Activated naive CD4-positive, alpha-beta T cell treated with anti-CD3 and anti-CD28 coated beads for 36 hours (primary cell): ENCODE measurements at regions not wholly inside any gene's neighbourhood (a gene's known extent, or its start where the extent isn't known, plus 50 kb on each side); places are given as distances from the start of the nearest gene placed in this dataset.
A peak's percentile ranks its signal among the peaks of the same experiment; 100 is the strongest.

Experiments
- CTCF ChIA-PET: fragments of 350-600 bp; sonication (Branson Sonifier 250); formaldehyde crosslinking; loops from one replicate; lab custom pipeline; 2021; ENCODE audit warnings: antibody characterized with exemption; lab: Charles Lee
- DNase-seq: peaks from one replicate; pipeline ENCODE4 v3.0.0-alpha.2; 2020
- H3K27ac Mint-ChIP-seq: one replicate; pipeline ENCODE4 v1.8.0; 2021; ENCODE audit warnings: mild to moderate bottlenecking, mixed read lengths
- H3K27me3 Mint-ChIP-seq: one replicate; pipeline ENCODE4 v1.8.0; 2021; ENCODE audit warnings: low read depth, mixed read lengths
- H3K36me3 Mint-ChIP-seq: one replicate; pipeline ENCODE4 v1.8.0; 2021; ENCODE audit warnings: low read depth, mixed read lengths
- H3K4me1 Mint-ChIP-seq: one replicate; pipeline ENCODE4 v1.8.0; 2021; ENCODE audit warnings: low read depth, mixed read lengths
- H3K4me3 Mint-ChIP-seq: one replicate; pipeline ENCODE4 v1.8.0; 2021; ENCODE audit warnings: mild to moderate bottlenecking, moderate library complexity, mixed read lengths
- H3K9me3 Mint-ChIP-seq: one replicate; pipeline ENCODE4 v1.8.0; 2021; ENCODE audit warnings: mixed read lengths
- intact Hi-C: fragments of 100-400 bp; cut with micrococcal nuclease; formaldehyde crosslinking; loops from one replicate; pipeline ENCODE4 v1.15.1; 2023

DNA sequence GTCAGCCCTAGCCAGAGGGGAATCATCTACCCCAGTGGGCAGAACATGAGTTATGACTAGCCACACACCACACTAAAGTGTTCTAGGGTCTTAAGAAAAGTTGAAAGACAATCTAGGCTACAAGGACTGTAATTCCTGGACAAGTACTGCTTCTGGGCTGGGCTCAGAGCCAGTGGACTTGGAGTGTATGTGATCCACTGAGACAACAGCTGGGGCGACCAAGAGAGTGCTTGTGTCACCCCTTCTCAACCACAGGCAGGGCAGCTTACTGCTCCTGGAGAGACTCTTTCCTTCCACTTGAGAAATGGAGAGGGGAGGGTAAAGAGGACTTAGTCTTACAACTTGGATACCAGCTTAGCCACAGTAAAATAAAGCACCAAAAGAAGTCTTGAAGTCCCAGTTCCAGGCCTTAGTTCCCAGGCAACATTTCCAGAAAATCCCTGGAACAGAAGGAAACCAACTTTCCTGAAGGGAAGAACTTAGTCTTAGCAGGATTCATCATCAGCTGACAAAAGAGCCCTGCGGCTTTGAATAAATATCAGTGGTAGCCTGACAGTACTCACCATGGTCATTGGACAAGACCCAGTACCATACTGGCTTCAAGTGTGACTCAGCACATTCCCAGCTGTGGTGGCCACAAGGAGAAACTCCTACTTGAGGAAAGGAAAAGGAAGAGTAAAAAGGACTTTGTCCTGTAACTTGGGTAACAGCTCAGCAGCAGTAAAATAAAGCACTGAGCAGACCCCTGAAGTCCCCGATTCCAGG, 355.1 kb upstream of the ADGRB3 start:
- Mint-ChIP-seq H3K4me3 (no peak overlapping the region), H3K36me3 (no peaks in the 10 kb centered on the region), H3K9me3 (peaks cover 6% of the 10 kb centered on the region), H3K4me1 (no peaks in the 10 kb centered on the region), H3K27me3 (no peaks in the 10 kb centered on the region), H3K27ac (no peak overlapping the region)
- DNase-seq = no peak
- CTCF ChIA-PET = no interaction called here
- intact Hi-C loops = no loop called here

DNA sequence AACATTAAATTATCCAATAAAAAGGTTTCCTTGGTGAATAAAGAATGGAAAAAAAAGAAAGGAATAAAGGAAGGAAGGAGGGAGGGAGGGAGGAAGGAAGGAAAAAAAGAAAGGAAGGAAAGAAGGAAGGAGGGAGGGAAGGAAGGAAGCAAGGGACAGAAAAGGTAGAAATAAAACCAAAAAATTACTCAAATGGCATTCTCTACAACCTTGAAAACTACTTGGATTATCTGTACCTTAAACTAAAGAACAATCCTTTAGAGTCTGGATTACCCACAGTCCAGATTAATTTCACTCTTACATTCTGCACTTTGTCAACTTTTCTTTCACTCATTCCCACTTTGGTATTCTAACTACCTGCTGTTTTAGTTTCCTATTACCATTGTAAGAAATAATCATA, 361.8 kb upstream of the ADGRB3 start:
- Mint-ChIP-seq H3K4me3 (no peak overlapping the region), H3K36me3 (no peaks in the 10 kb centered on the region), H3K27ac (no peak overlapping the region), H3K4me1 (no peaks in the 10 kb centered on the region), H3K9me3 (peaks cover 1% of the 10 kb centered on the region), H3K27me3 (no peaks in the 10 kb centered on the region)
- CTCF ChIA-PET = no interaction called here
- intact Hi-C loops = no loop called here
- DNase-seq = no peak

DNA sequence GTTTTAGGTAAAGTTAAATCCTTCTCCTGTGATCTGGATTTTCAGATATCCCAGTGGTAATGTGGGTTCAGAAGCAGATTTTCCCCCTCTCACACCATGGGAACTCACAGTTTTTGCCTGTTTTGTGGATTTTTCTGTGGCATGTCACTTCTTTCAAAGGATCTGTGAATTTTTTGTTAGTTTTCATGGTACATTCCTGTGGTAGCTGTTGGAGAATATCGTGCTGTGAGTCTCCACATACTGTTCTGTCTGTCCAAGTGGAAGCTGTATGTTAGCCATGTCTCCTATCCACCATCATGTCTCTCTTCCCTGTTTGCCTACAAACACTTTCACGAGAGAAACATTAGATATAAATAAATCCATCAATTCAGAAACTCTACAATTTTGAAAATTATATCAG, 378.7 kb upstream of the ADGRB3 start:
- Mint-ChIP-seq H3K4me1 (no peaks in the 10 kb centered on the region), H3K27ac (no peak overlapping the region), H3K9me3 (peaks cover 28% of the 10 kb centered on the region), H3K4me3 (no peak overlapping the region), H3K36me3 (no peaks in the 10 kb centered on the region), H3K27me3 (no peaks in the 10 kb centered on the region)
- CTCF ChIA-PET = no interaction called here
- no peak for DNase-seq
- intact Hi-C loops = no loop called here

DNA sequence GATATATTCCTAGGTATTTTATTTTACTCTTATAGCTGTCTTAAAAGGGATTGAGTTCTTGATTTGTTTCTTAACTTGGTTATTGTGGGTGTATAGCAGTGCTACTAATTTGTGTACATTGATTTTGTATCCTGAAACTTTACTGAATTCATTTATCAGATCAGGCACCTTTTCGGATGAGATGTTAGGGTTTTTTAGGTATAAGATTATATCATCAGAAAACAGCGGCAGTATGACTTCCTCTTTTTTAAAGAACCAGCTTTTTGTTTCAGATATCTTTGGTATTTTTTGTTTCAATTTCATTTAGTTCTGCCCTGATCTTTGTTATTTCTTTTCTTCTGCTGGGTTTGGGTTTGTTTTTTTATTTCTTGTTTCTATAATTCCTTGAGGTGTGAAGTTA, 382.4 kb upstream of the ADGRB3 start:
- Mint-ChIP-seq H3K27me3 (no peaks in the 10 kb centered on the region), H3K4me3 (no peak overlapping the region)

DNA sequence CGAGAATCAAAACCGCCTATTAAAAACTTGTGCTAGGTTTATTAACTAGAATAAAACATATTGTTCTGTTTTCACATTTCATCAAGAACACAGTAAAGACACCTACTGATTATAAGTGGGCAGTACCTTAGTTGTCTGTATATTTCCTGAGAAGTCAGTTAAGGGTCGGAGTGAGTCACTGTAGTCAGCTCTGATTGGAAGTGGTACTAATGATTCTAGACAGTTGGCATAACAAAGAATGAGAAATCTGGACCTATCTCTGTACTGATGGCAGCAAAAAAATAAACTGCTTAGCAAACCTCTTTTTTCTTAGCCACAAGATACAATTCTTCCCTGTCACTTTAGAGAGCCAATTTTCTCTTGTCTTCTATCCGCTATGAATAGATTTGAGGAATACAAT, 387.3 kb upstream of the ADGRB3 start:
- Mint-ChIP-seq H3K4me3 (no peak overlapping the region), H3K9me3 (peaks cover 15% of the 10 kb centered on the region), H3K27me3 (no peaks in the 10 kb centered on the region), H3K36me3 (no peaks in the 10 kb centered on the region), H3K4me1 (no peaks in the 10 kb centered on the region), H3K27ac (no peak overlapping the region)
- no peak for DNase-seq
- intact Hi-C loops = no loop called here
- CTCF ChIA-PET = no interaction called here

More for the DNA sequence above, 382.4 kb upstream of the ADGRB3 start:
- Mint-ChIP-seq H3K27ac (no peak overlapping the region), H3K36me3 (no peaks in the 10 kb centered on the region), H3K4me1 (no peaks in the 10 kb centered on the region), H3K9me3 (peaks cover 27% of the 10 kb centered on the region)
- intact Hi-C loops = no loop called here
- DNase-seq = no peak
- CTCF ChIA-PET = no interaction called here

DNA sequence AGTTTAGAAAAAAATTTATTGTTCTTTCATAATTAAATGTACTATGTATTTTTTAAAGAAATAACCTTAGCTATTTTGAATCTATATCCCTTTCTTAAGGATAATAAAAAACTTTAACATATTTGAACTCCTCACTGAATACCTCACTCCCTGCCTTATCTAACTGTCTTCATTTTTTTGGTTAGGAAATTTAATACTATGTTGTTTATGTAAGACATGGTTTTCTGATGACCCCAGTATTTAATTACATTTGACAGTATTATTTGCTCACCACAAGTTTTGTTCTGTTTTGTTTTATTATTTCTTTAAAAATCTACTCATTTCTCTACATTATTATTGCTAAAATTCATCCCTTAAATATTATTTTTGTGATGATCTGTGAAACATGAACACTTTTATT, 394.4 kb upstream of the ADGRB3 start:
- CTCF ChIA-PET = no interaction called here
- DNase-seq = no peak
- Mint-ChIP-seq H3K36me3 (no peaks in the 10 kb centered on the region), H3K27ac (no peak overlapping the region), H3K27me3 (no peaks in the 10 kb centered on the region), H3K4me1 (no peaks in the 10 kb centered on the region), H3K9me3 (no peaks in the 10 kb centered on the region), H3K4me3 (no peak overlapping the region)
- intact Hi-C loops = no loop called here

DNA sequence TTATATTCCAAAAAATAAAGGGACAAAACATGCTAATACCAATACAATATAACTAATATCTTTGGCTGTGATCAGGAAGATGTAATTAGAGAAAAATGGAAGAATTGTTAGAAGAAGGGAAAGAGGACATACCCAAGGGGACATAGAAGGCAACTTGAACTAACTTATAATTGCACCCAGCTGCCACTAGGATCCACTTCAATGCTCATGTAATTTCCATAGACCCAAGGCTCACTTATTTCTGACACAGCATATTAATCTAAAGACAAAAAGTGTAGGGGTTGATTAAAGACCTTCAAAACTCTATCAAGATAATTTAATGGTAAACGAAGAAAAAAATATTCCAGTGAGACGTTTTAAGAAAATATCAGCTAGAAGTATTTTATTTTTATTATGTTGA, 396.0 kb upstream of the ADGRB3 start:
- no peaks in the 10 kb centered on the region for H3K9me3 Mint-ChIP-seq
- CTCF ChIA-PET = no interaction called here
- H3K36me3 Mint-ChIP-seq = no peaks in the 10 kb centered on the region
- H3K27me3 Mint-ChIP-seq = no peaks in the 10 kb centered on the region
- intact Hi-C loops = no loop called here
- no peaks in the 10 kb centered on the region for H3K4me1 Mint-ChIP-seq
- DNase-seq = no peak
- H3K27ac Mint-ChIP-seq = no peak overlapping the region
- H3K4me3 Mint-ChIP-seq = no peak overlapping the region

DNA sequence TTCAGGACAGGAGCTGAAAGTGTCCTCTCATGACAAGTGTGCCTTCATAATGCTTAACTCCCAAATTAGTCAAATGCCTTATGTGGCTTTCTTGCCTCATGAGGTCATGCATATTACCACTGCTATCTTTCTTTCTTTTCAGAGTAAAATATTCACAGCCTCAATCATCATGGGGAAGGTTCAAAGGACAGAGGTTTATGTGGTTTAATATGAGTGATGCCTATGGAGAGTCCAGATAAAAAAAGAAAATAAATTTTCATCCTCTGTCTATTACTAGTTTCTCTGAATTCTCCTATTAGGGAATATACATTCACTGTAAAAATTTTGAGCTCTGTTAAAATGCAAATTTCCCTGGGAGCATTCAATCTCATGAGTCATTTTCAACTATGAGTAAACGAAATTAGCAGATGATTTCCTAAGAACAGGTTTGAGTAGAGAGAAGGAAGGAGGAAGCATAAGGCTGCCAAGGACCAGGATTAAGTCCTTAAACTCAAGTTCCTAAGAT, 396.9 kb upstream of the ADGRB3 start:
- H3K4me1 Mint-ChIP-seq = no peaks in the 10 kb centered on the region
- H3K27ac Mint-ChIP-seq = no peak overlapping the region
- H3K4me3 Mint-ChIP-seq = no peak overlapping the region
- CTCF ChIA-PET = no interaction called here
- no peak for DNase-seq
- no peaks in the 10 kb centered on the region for H3K27me3 Mint-ChIP-seq
- intact Hi-C loops = no loop called here
- H3K36me3 Mint-ChIP-seq = no peaks in the 10 kb centered on the region
- H3K9me3 Mint-ChIP-seq = peaks cover 2% of the 10 kb centered on the region

DNA sequence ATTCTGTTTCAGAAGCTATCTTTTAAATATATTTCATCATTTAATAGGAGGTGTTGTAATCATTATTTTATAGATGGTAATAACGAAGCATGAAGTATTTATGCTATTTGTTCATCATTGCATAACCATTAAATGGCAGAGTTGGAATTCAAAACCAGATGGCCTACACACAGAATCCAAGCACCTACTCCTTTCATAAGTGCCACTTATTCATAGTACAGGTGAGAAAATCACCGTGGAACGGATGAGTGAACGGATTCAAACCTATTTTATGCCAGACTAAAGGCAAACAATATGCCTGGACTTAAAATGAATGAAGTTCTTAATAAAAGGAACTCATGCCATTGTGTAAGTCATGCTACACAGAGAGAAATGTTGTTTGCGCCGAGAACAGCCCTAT, 397.9 kb upstream of the ADGRB3 start:
- no peaks in the 10 kb centered on the region for H3K36me3 Mint-ChIP-seq
- H3K4me3 Mint-ChIP-seq = no peak overlapping the region
- CTCF ChIA-PET = no interaction called here
- no peaks in the 10 kb centered on the region for H3K4me1 Mint-ChIP-seq
- H3K27ac Mint-ChIP-seq = no peak overlapping the region
- H3K27me3 Mint-ChIP-seq = no peaks in the 10 kb centered on the region
- DNase-seq = no peak
- H3K9me3 Mint-ChIP-seq = peaks cover 2% of the 10 kb centered on the region
- intact Hi-C loops = no loop called here

DNA sequence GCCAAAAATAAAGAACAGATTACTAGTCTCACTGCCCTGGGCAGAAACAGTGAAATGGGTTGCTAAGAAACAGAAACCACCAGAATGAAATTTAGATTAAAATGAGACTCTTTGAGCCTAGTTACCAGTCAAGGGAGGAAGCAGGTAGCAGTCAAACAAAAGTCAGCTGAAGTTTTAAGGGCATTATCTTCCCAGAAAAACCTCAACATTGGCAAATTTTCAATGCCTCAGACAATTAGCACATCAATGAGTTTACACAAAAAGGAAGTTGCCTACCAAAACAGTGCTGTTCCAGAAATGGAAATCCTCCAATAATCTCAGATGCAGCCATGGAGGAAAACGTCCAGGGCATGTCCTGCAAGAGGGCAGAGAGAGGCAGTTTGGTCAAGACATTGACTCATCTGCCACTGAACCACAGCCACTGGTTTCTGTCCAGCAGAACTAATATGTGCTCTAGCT, 399.7 kb upstream of the ADGRB3 start:
- H3K36me3 Mint-ChIP-seq = no peaks in the 10 kb centered on the region
- no peaks in the 10 kb centered on the region for H3K27me3 Mint-ChIP-seq
- no peak overlapping the region for H3K27ac Mint-ChIP-seq
- H3K4me3 Mint-ChIP-seq = no peak overlapping the region
- H3K9me3 Mint-ChIP-seq = peaks cover 2% of the 10 kb centered on the region
- no peak for DNase-seq
- CTCF ChIA-PET = no interaction called here
- intact Hi-C loops = no loop called here
- no peaks in the 10 kb centered on the region for H3K4me1 Mint-ChIP-seq

DNA sequence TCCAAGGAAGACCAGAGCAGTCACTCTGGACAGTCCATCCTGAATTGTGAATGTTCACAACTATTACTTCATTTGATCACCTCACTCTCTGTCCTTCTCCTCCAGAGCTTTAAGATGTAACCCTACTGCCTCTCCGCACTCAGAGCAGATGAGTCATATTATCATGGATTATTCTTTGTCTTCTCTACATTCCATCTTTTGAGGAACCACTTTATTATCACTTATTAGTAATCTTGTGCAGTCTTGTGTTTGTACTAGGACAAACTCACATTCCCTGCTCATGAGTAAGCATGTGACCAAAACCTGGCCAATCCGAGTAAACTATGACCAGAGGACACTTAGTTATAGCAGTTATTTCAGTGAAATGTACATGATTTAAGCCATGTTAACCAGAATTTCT, 401.5 kb upstream of the ADGRB3 start:
- CTCF ChIA-PET = no interaction called here
- intact Hi-C loops = no loop called here
- H3K27me3 Mint-ChIP-seq = no peaks in the 10 kb centered on the region
- H3K4me1 Mint-ChIP-seq = no peaks in the 10 kb centered on the region
- H3K4me3 Mint-ChIP-seq = no peak overlapping the region
- no peaks in the 10 kb centered on the region for H3K36me3 Mint-ChIP-seq
- H3K9me3 Mint-ChIP-seq = peaks cover 2% of the 10 kb centered on the region
- H3K27ac Mint-ChIP-seq = no peak overlapping the region
- DNase-seq = no peak

DNA sequence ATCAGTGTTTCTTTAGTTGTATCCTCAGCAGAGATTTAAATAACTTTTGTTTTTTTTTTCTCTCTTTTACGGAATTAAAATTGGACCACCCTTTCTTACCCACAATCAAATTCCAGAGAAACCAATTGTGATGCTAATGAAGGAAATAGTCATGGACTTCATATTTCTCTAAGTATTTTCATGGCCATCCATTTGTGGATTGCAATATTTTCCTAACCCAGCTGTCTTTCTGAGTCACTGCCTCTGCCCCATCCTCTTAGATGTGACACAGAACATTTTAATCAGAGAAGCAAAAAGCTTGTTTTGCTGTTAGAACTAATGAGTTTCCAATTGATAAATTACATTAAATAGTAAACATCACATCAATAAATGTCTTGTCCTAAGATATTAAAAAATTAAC, 405.5 kb upstream of the ADGRB3 start:
- DNase-seq = no peak
- Mint-ChIP-seq H3K9me3 (peaks cover 2% of the 10 kb centered on the region), H3K27ac (no peak overlapping the region), H3K4me3 (no peak overlapping the region), H3K36me3 (no peaks in the 10 kb centered on the region), H3K27me3 (no peaks in the 10 kb centered on the region), H3K4me1 (no peaks in the 10 kb centered on the region)
- CTCF ChIA-PET = no interaction called here
- intact Hi-C loops = no loop called here

DNA sequence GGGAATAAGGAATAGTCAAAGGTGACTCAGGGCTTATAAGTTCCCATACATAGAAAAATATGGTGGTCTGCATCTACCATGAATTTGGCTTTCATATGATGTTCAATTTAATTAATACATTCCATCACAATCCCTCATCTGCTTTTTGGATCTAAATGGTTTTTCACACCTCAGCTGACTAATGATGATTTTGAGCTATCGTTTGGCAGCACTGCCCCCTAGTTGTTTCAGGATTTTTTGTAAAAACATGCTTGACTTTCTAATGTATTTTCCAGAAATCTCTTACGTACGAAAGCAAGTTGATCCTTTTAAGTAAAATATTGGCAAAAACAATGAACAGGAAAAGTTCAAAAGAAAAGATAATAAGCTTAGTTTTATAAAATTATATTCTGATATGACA, 408.6 kb upstream of the ADGRB3 start:
- CTCF ChIA-PET = interaction anchor here (1.0 to 1.1 kb wide), 2 partner anchors 167 to 293 kb away, joined by 3 to 4 read pairs; no protein-coding TSS in a partner anchor
- peak; percentile 6 for DNase-seq
- Mint-ChIP-seq H3K4me1 (no peaks in the 10 kb centered on the region), H3K27me3 (no peaks in the 10 kb centered on the region), H3K4me3 (no peak overlapping the region), H3K9me3 (no peaks in the 10 kb centered on the region), H3K27ac (no peak overlapping the region), H3K36me3 (no peaks in the 10 kb centered on the region)
- intact Hi-C loops = no loop called here
